GM23338 (cell line): ENCODE measurements at regions not wholly inside any gene's neighbourhood (a gene's known extent, or its start where the extent isn't known, plus 50 kb on each side); places are given as distances from the start of the nearest gene placed in this dataset.

ENCODE experiments used
- CREB1 ChIP-seq: fragments of 250-450 bp; sonication (Bioruptor Pico); IDR thresholded peaks from 2 replicates; pipeline ENCODE4 v1.5.0; 2020; ENCODE audit warnings: low read depth, mild to moderate bottlenecking, moderate library complexity
- CTCF ChIP-seq, 2 experiments: fragments of 200-600 bp in 1 of 2; sonication (generic) in 1 of 2; conservative IDR thresholded peaks; 2 replicates each; pipeline versions ENCODE4 v1.5.1 to v1.6.1; 2016 to 2017; ENCODE audit warnings: antibody characterized with exemption in 2 of 2, low read depth in 2 of 2, mild to moderate bottlenecking in 2 of 2, moderate library complexity in 1 of 2
- EZH2phosphoT487 ChIP-seq: fragments of 200-600 bp; sonication (generic); IDR thresholded peaks from one replicate; pipeline ENCODE4 v1.8.1; 2018; ENCODE audit warnings: antibody characterized with exemption; ENCODE audit not compliant: unreplicated experiment
- POLR2AphosphoS5 ChIP-seq: IDR thresholded peaks from 2 replicates; pipeline ENCODE4 v1.6.1; 2016; ENCODE audit warnings: antibody characterized with exemption, low read depth
- TF ChIP-seq, protein P1 (sequence below): IDR thresholded peaks from one replicate; pipeline ENCODE4 v1.6.1; 2018; ENCODE audit warnings: antibody characterized with exemption; ENCODE audit not compliant: unreplicated experiment

DNA sequence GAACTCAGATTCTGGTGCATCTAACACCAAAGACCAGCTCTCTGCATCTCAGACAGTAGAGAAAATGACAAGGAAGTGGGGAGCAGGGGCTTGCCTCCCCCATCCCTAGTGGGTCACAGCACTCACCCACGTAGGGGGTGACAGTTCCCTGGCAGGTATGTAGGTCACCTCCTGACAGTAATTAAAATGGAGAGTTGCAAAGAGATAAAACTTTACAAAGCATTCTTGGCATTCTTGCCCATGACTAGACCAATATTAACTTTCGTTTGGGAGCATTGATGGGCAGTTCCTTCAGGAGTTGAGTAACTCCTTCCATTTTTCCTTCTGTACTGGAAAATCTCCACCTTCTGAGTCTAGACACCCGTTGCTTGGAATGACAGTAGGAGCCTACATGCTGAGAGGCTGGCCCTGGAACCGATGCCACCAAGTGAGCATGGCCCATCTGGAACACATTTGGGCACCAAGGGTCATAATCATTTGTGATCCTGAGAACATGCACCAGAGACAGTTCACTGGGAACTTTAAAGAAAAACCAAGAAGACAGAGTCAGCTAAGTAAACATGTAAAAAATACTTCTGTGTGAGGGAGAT is 81.5 kb upstream of the MSX2 start:
- TF ChIP-seq POLR2AphosphoS5, result no peak
- no peak for TF ChIP-seq EZH2phosphoT487
- no peak for TF ChIP-seq CREB1 (CRISPR knock-in tag)
- TF ChIP-seq CTCF (conservative IDR thresholded peaks at IDR 0.05; ENCODE audit: low read depth in 2 of 2), result no peak
- TF ChIP-seq, protein P1, sequence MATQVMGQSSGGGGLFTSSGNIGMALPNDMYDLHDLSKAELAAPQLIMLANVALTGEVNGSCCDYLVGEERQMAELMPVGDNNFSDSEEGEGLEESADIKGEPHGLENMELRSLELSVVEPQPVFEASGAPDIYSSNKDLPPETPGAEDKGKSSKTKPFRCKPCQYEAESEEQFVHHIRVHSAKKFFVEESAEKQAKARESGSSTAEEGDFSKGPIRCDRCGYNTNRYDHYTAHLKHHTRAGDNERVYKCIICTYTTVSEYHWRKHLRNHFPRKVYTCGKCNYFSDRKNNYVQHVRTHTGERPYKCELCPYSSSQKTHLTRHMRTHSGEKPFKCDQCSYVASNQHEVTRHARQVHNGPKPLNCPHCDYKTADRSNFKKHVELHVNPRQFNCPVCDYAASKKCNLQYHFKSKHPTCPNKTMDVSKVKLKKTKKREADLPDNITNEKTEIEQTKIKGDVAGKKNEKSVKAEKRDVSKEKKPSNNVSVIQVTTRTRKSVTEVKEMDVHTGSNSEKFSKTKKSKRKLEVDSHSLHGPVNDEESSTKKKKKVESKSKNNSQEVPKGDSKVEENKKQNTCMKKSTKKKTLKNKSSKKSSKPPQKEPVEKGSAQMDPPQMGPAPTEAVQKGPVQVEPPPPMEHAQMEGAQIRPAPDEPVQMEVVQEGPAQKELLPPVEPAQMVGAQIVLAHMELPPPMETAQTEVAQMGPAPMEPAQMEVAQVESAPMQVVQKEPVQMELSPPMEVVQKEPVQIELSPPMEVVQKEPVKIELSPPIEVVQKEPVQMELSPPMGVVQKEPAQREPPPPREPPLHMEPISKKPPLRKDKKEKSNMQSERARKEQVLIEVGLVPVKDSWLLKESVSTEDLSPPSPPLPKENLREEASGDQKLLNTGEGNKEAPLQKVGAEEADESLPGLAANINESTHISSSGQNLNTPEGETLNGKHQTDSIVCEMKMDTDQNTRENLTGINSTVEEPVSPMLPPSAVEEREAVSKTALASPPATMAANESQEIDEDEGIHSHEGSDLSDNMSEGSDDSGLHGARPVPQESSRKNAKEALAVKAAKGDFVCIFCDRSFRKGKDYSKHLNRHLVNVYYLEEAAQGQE, result no peak
